ENCODE measurements at regions not wholly inside any gene's neighbourhood (a gene's known extent, or its start where the extent isn't known, plus 50 kb on each side); places are given as distances from the start of the nearest gene placed in this dataset.

GRCh38 chr2:204335451-204336058, 209.7 kb upstream of the PARD3B start:
- TF ChIP-seq CTCF (IDR thresholded peaks at IDR 0.05) (no peak), POLR2A (IDR thresholded peaks at IDR 0.05) (no peak)

Measured in right lobe of liver (tissue), 4 donors.